HG02588 (cell line): ENCODE measurements at regions not wholly inside any gene's neighbourhood (a gene's known extent, or its start where the extent isn't known, plus 50 kb on each side); places are given as distances from the start of the nearest gene placed in this dataset.
"Not testable (repeated sequence)": the region's sequence is repeated elsewhere in the genome, so short reads cannot be mapped to it uniquely, and the experiment has no call there.

Experiments
- ATAC-seq: cut with Tn5 transposase; IDR thresholded peaks from one replicate; pipeline ENCODE4 v1.9.1; 2021; ENCODE audit warnings: mild to moderate bottlenecking, moderate library complexity; ENCODE audit not compliant: unreplicated experiment

- no peak for ATAC-seq
Observed at GRCh38 chr3:145906301-145906700, 254.7 kb downstream of the PLOD2 start.

GRCh38 chr3:145906755-145907154, 254.2 kb downstream of the PLOD2 start:
- no peak for ATAC-seq

DNA sequence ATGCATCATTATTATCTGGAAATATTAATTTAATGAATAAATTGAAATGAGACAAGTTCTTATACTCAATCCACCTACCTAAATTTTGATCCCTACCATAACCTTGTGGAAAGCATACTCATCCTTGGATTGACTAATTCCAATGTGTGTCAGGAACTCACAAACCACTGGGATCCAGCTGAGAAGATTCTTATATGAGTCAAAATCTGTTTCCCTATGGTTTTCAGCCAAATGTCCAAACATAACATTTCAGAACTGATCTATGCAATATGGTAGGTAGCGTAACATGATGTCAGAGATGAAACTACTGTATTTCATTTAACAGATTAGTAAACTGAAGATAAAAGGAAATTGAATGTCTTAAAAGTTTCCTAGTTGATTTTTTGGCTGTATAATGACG, 250.0 kb downstream of the PLOD2 start:
- ATAC-seq: no peak

- no peak for ATAC-seq
Observed at GRCh38 chr3:145915787-145916186, 245.2 kb downstream of the PLOD2 start.

GRCh38 chr3:145927736-145928135, 233.2 kb downstream of the PLOD2 start:
- ATAC-seq: not testable (repeated sequence)

- ATAC-seq: no peak
Observed at GRCh38 chr3:145936971-145937370, 224.0 kb downstream of the PLOD2 start.

DNA sequence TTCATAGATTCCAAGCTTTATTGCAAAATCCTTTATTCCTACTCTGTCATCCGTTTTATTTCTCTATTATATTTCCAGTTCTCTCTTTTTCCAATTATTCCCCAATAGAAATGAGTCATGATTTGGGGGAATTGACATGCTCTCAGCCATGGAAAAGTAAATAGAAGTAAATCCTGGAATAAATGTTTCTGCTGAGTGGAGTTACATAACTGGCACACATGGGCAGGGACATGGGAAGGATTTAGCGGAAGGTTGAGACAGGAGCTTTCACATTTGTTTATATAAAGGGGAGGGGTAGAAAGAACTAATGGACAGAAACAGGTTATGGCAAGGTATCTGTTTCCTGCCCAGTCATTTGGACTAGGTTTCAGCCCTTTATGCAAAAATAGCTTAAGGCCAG, 221.6 kb downstream of the PLOD2 start:
- ATAC-seq: no peak

DNA sequence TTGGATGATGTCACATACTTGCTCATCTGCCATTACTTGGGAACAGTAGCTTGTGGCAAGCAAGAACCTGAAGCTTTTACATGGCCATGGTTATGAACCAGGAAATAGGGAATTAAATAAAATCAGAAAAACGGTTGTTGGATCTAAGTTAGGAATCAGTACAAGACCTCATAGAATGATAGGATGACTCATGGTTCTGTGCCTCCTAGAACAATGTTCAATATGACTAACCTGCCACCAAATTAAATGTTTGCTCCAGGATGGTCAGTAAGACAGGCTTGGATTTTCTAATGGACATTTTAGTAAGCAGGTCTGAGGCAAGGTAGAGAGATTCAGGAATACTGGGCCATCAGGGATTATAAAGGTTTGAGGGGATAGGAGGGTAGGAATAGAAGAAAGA, 218.9 kb downstream of the PLOD2 start:
- ATAC-seq: no peak

- no peak for ATAC-seq
Observed at GRCh38 chr3:145943952-145944351, 217.0 kb downstream of the PLOD2 start.

DNA sequence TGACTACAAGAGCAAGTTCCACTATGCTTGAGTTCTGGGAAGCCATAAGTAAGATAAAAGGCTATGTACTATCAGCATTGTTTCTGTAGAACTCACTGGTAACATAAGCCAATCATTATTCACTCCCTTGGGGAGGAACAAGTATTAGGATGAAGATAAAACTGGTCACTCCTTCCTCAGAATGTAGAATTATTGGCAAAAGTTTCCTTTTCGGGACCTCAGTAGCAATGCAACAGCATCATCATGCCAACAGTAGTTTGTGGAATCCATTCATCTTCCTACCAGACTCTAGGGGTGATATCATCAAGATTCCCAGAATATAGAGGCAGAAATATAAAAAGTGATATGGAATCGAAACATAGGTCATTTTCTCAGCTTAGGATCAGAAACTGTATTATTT, 209.5 kb downstream of the PLOD2 start:
- ATAC-seq: no peak

- ATAC-seq: no peak
Observed at GRCh38 chr3:145952536-145952935, 208.4 kb downstream of the PLOD2 start.

GRCh38 chr3:145953316-145953715, 207.7 kb downstream of the PLOD2 start:
- ATAC-seq: no peak

DNA sequence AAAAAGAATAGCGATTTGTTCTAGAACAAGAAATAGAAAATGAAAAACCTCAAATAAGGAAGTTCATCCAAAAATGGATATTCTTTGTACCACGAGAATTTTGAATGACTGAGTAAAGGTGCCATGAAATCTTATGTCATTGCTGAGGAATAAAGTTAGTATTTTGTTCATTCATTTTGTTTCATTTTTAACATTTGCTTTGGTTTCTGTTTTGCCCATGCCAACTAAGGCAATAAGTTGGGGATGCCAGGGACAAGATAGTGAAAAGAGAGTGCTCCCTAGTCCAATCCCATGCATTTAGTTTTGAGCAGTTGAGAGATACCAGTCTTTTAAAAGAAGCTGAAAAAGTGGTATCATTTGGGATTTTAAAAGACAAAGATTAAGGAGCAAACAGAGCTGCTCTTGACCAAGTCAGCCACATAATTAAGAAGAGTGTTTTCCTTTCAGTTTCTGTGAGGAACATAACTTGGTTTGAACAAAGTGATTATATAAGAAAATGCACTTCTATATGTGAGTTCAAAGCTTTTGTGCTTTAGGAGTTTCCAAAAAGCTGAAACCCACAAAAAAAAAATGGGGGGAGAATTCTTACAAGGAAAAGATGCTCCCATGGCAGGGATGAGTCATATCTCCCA, 201.4 kb downstream of the PLOD2 start:
- no peak for ATAC-seq

DNA sequence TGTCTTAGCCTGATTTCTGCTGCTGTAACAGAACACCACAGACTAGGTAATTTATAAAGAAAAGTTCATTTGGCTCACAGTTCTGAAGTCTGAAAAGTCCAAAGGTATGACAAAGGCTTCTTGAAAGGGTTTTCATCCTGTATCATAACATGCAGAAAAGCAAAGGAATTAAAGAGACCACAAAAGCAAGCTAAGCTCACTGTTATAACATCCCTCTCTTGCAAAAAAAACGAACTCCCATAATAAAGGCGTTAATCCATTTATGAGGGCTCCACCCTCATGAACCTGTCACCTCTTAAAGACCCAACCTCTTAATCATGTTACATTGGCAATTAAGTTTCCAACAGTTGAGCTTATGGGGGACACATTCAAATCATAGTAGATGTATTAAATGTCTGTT, 197.9 kb downstream of the PLOD2 start:
- no peak for ATAC-seq

DNA sequence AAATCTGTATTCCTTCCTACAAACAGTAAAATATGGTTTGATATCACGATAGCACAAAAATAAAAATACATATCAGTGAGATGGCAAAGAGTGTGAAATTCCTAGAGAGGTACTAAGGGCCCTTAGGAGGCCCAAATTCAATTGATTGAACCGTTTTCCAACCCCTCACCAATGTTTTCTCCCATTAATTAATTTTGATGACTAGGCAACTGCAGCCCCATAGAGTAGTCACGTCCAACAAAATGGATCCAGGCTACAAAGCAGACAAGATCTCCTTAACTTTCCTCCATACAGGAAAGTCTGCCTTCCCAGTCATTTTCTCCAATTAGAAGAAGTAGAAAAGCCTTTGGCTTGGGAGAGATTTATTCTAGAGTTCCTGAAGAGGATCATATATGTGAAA, 193.9 kb downstream of the PLOD2 start:
- no peak for ATAC-seq

DNA sequence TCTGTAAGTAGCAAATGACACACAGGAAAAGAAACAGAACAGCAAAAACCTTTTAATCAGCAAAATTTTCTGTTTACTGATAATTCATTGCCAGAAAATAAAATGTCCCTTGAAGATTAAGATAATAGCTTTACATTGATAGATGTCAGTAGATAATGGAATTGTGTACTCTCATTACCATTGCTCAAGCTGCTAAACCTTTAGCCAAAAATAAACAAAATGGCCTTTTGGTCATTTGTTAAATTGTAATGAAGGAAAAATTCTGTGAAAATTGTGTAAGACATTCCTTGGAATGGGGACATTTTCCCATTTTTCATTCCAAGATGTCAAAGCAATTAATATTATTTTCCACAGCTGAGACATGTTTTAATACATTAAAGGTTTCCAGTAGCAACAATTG, 189.8 kb downstream of the PLOD2 start:
- ATAC-seq: no peak

DNA sequence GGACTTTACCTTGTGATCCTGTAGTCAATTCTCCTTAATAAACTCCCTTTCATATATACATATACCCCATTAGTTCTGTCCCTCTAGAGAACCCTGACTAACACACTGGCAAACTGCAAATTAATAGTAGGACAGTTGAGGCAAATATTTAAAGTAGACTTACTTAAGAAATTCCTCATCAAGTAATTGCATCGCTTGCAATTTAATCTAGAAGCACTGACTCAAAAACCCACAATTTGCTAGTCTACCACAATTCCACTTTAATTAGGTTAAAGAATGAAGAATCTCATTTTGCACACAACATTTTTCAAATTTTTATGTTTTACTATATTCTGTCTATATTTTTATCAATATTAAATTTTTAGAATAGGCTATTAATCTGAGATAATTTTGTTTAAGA, 188.1 kb downstream of the PLOD2 start:
- no peak for ATAC-seq

DNA sequence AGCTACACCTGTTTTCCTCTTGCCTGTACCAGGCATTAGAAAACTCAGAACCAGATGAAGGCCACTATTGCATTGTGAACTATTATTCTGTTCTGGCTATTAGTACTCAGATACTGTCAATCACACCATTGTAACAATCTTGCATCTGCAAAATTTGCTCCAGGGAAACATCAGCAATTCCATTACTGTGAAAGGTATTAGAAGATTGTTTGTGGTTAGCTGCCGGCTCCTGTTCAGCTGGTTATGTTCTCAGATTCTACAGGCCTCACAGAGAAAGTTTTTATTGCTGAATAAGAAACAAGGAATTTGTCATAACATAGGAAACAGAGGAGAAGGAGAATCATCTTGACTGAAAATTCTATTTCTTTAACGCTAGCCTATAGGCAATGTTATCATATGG, 179.9 kb downstream of the PLOD2 start:
- ATAC-seq: no peak

GRCh38 chr3:145983101-145983500, 177.9 kb downstream of the PLOD2 start:
- ATAC-seq: no peak
